Spleen (tissue), 11 donors: ENCODE measurements at regions not wholly inside any gene's neighbourhood (a gene's known extent, or its start where the extent isn't known, plus 50 kb on each side); places are given as distances from the start of the nearest gene placed in this dataset.
A peak's percentile ranks its signal among the peaks of the same experiment; 100 is the strongest.

Experiments
- DNase-seq: peaks from one replicate; pipeline ENCODE4 v3.0.0-alpha.2; 2020
- H3K27ac ChIP-seq, 8 donors: fragments of 200-600 bp; sonication (generic) in 7 of 8; 1 replicate in 4 of 8; 2 replicates in 4 of 8; pipeline versions ENCODE4 v1.5.0 to v1.8.0; 2016 to 2021; ENCODE audit warnings: inconsistent platforms in 4 of 8, mild to moderate bottlenecking in 4 of 8, moderate library complexity in 1 of 8
- H3K27me3 ChIP-seq, 7 donors: fragments of 200-600 bp; sonication (generic) in 6 of 7; replicated peaks in 1 of 7; 1 replicate in 4 of 7; 2 replicates in 3 of 7; pipeline versions ENCODE4 v1.5.0 to v1.8.0; 2016 to 2021; ENCODE audit warnings: inconsistent platforms in 3 of 7, mild to moderate bottlenecking in 1 of 7
- H3K36me3 ChIP-seq, 6 donors: fragments of 200-600 bp; sonication (generic) in 5 of 6; 1 replicate in 4 of 6; 2 replicates in 2 of 6; pipeline versions ENCODE4 v1.5.0 to v1.8.0; 2016 to 2021; ENCODE audit warnings: inconsistent platforms in 2 of 6
- H3K4me1 ChIP-seq, 6 donors: fragments of 200-600 bp; sonication (generic) in 5 of 6; 1 replicate in 3 of 6; 2 replicates in 3 of 6; pipeline versions ENCODE4 v1.5.0 to v1.8.0; 2016 to 2021; ENCODE audit warnings: inconsistent platforms in 3 of 6
- H3K4me3 ChIP-seq, 8 donors: fragments of 200-600 bp; sonication (generic) in 7 of 8; 1 replicate in 4 of 8; 2 replicates in 4 of 8; pipeline versions ENCODE4 v1.5.0 to v1.8.0; 2016 to 2021; ENCODE audit warnings: inconsistent platforms in 4 of 8, mild to moderate bottlenecking in 4 of 8, moderate library complexity in 2 of 8
- H3K9me3 ChIP-seq, 8 donors: fragments of 200-600 bp; sonication (generic) in 7 of 8; 1 replicate in 4 of 8; 2 replicates in 4 of 8; pipeline versions ENCODE4 v1.5.0 to v1.8.0; 2016 to 2021; ENCODE audit warnings: inconsistent platforms in 4 of 8
- POLR2A ChIP-seq, 3 donors: fragments of 450-650 bp; IDR thresholded peaks; one replicate each; pipeline ENCODE4 v1.5.1; 2017; ENCODE audit warnings: antibody characterized with exemption in 3 of 3, mild to moderate bottlenecking in 1 of 3
- POLR2AphosphoS5 ChIP-seq, 3 donors: sonication (generic); formaldehyde crosslinking; IDR thresholded peaks; one replicate each; pipeline ENCODE4 v1.5.1; 2017; ENCODE audit warnings: antibody characterized with exemption in 3 of 3
- WGBS, 5 donors: extraction: QIAGEN DNeasy Blood & Tissue Kit in 3 of 5; methylation state at CpG; one replicate each; pipeline versions ENCODE4 v1.1.5 to v1.1.7; 2013 to 2018; 5-methylcytosine and 5-hydroxymethylcytosine counted together
- intact Hi-C: fragments of 100-400 bp; cut with DNase I; formaldehyde crosslinking; loops from one replicate; pipeline ENCODE4 v1.15.0; 2023; ENCODE audit warnings: low total_unique reads
- TF ChIP-seq, protein P1 (sequence below), 11 experiments: fragments of 200-600 bp in 7 of 11; fragments of 450-650 bp in 4 of 11; sonication (generic) in 4 of 11; IDR thresholded peaks in 8 of 11; conservative IDR thresholded peaks in 3 of 11; 1 replicate in 7 of 11; 2 replicates in 4 of 11; pipeline versions ENCODE4 v1.4.0 to v1.8.0; 2016 to 2021; ENCODE audit warnings: antibody characterized with exemption in 11 of 11, inconsistent platforms in 4 of 11, mild to moderate bottlenecking in 1 of 11
- donor health status: healthy with polysubstance abuse.
- donor health status: DM: no; HTN: no; CAD: no; lungs with moderate emphysema.
- donor health status: DM: no; HTN: no; CAD: no.
- donor health status: Bipolar disorder and iron deficiency.
- donor health status: healthy.
- donor health status: DM: no; HTN: no; CAD: no.
- donor health status: DM: yes; HTN: yes; CAD: no.

DNA sequence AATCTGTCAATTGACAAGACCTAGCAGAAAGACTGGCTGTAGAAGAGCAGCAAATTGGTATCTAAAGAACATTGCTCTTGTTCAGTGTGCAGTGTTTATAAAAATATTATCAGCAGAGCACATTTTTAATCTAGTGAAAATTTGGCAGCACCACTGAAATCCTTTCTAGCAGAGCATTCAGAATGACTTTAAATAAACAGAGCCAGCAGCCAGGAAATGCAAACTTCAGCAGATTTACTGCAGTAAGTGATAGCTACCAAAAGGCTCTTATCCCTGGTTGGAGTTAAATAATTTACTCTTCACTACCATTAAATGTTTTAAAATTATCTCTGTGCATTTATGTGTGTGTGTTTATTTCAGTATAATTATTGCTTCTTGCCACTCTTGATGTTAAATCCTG lies 590.9 kb upstream of the CITED2 start:
- no peak for DNase-seq

GRCh38 chr6:139964737-139965136 lies 590.3 kb upstream of the CITED2 start:
- peak overlapping the region in 2 of 8 donors; percentile 24 to 38 for H3K27ac ChIP-seq
- TF ChIP-seq POLR2A (IDR thresholded peaks at IDR 0.05) (no peak), POLR2AphosphoS5 (IDR thresholded peaks at IDR 0.05) (no peak)
- TF ChIP-seq, protein P1, sequence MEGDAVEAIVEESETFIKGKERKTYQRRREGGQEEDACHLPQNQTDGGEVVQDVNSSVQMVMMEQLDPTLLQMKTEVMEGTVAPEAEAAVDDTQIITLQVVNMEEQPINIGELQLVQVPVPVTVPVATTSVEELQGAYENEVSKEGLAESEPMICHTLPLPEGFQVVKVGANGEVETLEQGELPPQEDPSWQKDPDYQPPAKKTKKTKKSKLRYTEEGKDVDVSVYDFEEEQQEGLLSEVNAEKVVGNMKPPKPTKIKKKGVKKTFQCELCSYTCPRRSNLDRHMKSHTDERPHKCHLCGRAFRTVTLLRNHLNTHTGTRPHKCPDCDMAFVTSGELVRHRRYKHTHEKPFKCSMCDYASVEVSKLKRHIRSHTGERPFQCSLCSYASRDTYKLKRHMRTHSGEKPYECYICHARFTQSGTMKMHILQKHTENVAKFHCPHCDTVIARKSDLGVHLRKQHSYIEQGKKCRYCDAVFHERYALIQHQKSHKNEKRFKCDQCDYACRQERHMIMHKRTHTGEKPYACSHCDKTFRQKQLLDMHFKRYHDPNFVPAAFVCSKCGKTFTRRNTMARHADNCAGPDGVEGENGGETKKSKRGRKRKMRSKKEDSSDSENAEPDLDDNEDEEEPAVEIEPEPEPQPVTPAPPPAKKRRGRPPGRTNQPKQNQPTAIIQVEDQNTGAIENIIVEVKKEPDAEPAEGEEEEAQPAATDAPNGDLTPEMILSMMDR (IDR thresholded peaks at IDR 0.05 in 8 of 11, conservative IDR thresholded peaks at IDR 0.05 in 3 of 11) = no peak
- WGBS, 5 donors = 71 to 82% (median 80%) methylated on average over 6 of the region's 6 CpGs

More for the DNA sequence above, 590.9 kb upstream of the CITED2 start:
- peak overlapping the region in 3 of 8 donors; percentile 13 to 38 (median 24) for H3K27ac ChIP-seq
- H3K4me3 ChIP-seq = no peak overlapping the region
- H3K36me3 ChIP-seq = no peaks in the 10 kb centered on the region
- no peaks in the 10 kb centered on the region for H3K27me3 ChIP-seq
- intact Hi-C loops = no loop called here
- TF ChIP-seq, protein P1 (IDR thresholded peaks at IDR 0.05 in 8 of 11, conservative IDR thresholded peaks at IDR 0.05 in 3 of 11) = no peak
- TF ChIP-seq POLR2AphosphoS5 (IDR thresholded peaks at IDR 0.05) = no peak
- no peak for TF ChIP-seq POLR2A (IDR thresholded peaks at IDR 0.05)
- no peaks in the 10 kb centered on the region for H3K9me3 ChIP-seq
- peaks cover 0 to 21% (median 6%) of the 10 kb centered on the region in 6 donors for H3K4me1 ChIP-seq

DNA sequence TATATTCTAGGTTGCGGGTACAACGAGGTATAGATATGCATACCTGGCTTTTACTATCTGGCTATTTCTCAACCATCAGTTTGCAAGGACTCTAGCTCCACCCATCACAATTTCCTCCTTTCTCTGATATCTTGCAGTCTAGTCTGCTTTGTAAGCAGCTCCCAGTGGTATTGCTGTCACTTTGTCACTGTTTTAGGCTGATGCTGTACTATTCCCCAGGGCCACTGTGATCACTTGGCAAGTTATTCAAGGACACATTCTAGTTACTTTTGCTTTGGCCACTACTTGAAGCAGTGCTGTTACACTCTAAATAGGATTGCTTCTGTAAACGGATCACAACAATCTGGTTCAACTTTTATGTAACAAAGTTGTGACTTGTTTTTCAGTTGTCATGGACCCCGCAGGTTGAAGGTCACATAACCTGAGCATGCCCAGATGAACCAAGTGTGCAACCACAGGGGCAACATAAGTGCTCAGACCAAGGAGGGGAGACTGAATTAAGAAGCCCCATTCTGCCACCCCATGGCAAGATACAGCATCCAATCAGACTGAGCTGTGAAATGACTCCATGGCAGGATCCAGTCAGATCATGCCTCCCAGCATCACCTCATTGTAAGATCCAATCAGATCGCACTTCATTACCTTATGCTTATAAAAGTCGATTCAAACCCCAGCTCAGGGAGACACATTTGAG lies 588.4 kb upstream of the CITED2 start:
- Histone ChIP-seq H3K4me1 (peaks cover 0 to 21% (median 6%) of the 10 kb centered on the region in 6 donors), H3K36me3 (no peaks in the 10 kb centered on the region), H3K27me3 (no peaks in the 10 kb centered on the region), H3K27ac (no peak overlapping the region), H3K9me3 (no peaks in the 10 kb centered on the region), H3K4me3 (no peak overlapping the region)
- intact Hi-C loops = no loop called here
- DNase-seq = no peak
- no peak for TF ChIP-seq POLR2AphosphoS5 (IDR thresholded peaks at IDR 0.05)
- TF ChIP-seq, protein P1 (IDR thresholded peaks at IDR 0.05 in 8 of 11, conservative IDR thresholded peaks at IDR 0.05 in 3 of 11) = no peak
- TF ChIP-seq POLR2A (IDR thresholded peaks at IDR 0.05) = no peak
- WGBS, 5 donors = 71 to 88% (median 86%) methylated on average over 6 of the region's 6 CpGs

More at GRCh38 chr6:139964737-139965136, 590.3 kb upstream of the CITED2 start:
- Histone ChIP-seq H3K4me3 (no peak overlapping the region), H3K36me3 (no peaks in the 10 kb centered on the region), H3K9me3 (no peaks in the 10 kb centered on the region), H3K27me3 (no peaks in the 10 kb centered on the region), H3K4me1 (peaks cover 0 to 21% (median 6%) of the 10 kb centered on the region in 6 donors)
- intact Hi-C loops = no loop called here
- DNase-seq = no peak

DNA sequence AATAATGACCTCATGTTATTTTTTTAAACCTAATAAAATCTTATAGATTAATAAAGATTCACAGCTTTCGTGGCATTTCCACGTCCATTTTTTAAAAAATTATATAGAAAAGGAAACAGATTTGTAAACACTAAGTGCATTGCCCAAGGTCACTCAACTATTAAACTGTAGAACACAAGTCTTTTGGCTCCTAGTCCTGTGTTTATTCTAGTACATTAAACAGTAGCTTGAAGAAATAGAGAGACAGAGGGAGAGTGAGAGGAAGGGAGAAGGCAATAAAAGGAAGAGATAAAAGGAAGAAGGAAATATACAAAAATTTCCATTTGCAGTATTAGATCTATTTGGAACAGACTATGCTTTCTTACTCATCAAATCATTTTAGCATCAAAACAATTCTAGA lies 586.7 kb upstream of the CITED2 start:
- TF ChIP-seq POLR2A (IDR thresholded peaks at IDR 0.05) (no peak), POLR2AphosphoS5 (IDR thresholded peaks at IDR 0.05) (no peak)
- TF ChIP-seq, protein P1 (IDR thresholded peaks at IDR 0.05 in 8 of 11, conservative IDR thresholded peaks at IDR 0.05 in 3 of 11) = no peak
- intact Hi-C loops = no loop called here
- Histone ChIP-seq H3K4me1 (peaks cover 0 to 21% (median 6%) of the 10 kb centered on the region in 6 donors), H3K27me3 (no peaks in the 10 kb centered on the region), H3K4me3 (no peak overlapping the region), H3K27ac (no peak overlapping the region), H3K36me3 (no peaks in the 10 kb centered on the region), H3K9me3 (no peaks in the 10 kb centered on the region)
- 60 to 79% (median 64%) methylated on average over 2 of the region's 2 CpGs for WGBS, 5 donors
- DNase-seq = no peak
